ENCODE measurements at regions not wholly inside any gene's neighbourhood (a gene's known extent, or its start where the extent isn't known, plus 50 kb on each side); places are given as distances from the start of the nearest gene placed in this dataset.

DNA sequence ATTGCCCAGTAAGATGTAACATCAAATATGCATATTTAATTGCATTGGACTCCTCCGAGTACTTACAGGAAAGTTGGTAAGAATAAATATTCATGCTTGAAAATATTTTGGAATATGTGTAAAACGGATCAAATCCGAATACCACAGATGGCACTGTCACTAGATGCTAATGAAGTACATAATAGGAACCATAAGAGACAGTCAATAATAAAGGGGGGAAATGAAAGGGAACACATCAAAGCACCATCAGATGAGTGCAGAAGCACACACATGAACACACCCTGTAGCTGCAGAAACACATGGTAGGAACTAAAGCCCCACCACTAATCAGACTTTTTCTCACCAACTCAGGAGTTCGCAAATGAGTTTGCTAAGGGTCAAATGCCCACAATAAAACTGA is 52.2 kb upstream of the PAGE5 start:
- TF ChIP-seq CTCF (IDR thresholded peaks at IDR 0.05; ENCODE audit: insufficient read depth, low read length) (no peak), SPI1 (IDR thresholded peaks at IDR 0.05; ENCODE audit: borderline replicate concordance, low read depth) (no peak), POLR2AphosphoS5 (IDR thresholded peaks at IDR 0.05; ENCODE audit: low read depth) (no peak)
- TF ChIP-seq, protein P1, sequence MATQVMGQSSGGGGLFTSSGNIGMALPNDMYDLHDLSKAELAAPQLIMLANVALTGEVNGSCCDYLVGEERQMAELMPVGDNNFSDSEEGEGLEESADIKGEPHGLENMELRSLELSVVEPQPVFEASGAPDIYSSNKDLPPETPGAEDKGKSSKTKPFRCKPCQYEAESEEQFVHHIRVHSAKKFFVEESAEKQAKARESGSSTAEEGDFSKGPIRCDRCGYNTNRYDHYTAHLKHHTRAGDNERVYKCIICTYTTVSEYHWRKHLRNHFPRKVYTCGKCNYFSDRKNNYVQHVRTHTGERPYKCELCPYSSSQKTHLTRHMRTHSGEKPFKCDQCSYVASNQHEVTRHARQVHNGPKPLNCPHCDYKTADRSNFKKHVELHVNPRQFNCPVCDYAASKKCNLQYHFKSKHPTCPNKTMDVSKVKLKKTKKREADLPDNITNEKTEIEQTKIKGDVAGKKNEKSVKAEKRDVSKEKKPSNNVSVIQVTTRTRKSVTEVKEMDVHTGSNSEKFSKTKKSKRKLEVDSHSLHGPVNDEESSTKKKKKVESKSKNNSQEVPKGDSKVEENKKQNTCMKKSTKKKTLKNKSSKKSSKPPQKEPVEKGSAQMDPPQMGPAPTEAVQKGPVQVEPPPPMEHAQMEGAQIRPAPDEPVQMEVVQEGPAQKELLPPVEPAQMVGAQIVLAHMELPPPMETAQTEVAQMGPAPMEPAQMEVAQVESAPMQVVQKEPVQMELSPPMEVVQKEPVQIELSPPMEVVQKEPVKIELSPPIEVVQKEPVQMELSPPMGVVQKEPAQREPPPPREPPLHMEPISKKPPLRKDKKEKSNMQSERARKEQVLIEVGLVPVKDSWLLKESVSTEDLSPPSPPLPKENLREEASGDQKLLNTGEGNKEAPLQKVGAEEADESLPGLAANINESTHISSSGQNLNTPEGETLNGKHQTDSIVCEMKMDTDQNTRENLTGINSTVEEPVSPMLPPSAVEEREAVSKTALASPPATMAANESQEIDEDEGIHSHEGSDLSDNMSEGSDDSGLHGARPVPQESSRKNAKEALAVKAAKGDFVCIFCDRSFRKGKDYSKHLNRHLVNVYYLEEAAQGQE (IDR thresholded peaks at IDR 0.05; ENCODE audit: insufficient replicate concordance, low read depth), result no peak

All from HL-60 (cell line).